GM19395 (cell line): ENCODE measurements at regions not wholly inside any gene's neighbourhood (a gene's known extent, or its start where the extent isn't known, plus 50 kb on each side); places are given as distances from the start of the nearest gene placed in this dataset.

Source experiments
- ATAC-seq: cut with Tn5 transposase; IDR thresholded peaks from one replicate; pipeline ENCODE4 v1.9.1; 2021; ENCODE audit warnings: mild to moderate bottlenecking, moderate library complexity; ENCODE audit not compliant: unreplicated experiment

DNA sequence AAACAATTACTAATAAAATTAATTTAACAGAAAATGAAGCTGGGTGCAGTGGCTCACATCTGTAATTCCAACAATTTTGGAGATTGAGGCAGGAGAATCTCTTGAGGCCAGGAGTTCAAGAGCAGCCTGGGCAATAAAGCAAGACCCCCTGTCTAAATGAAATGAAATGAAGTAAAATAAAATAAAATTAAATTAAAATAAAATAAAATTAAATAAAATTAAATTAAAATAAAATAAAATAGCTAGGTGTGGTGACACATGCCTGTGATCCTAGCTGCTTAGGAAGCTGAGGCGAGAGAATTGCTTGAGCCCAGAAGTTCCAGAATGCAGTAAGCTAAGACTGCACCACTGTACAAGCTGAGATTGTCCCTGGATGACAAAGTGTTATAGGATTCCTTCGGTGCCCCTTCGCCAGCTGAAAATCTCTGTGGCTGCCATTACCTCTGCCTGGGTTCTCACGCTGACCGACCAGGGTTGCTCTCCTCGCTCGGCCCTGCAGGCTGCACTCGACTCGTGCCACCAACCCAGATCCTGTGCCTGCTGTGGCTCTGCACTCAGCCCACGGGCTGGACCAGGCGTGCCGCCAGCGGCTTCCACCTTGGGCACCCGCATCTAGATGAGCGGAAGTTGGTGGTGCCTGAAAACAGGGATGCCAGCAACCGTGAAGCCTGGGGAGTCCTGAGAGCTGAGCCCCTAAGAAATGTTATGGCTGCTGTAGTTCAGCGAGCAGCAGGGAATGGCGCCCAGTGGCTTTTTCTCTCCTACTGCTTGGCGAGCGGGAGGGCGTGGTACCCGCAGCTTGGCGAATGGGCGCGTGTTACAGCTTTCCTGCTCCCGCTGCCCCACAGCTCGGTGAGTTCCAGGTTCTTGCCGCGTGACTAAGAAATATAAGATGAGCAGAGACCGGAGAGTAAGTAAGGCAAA, 539.2 kb upstream of the PCDH9 start:
- ATAC-seq: no peak

DNA sequence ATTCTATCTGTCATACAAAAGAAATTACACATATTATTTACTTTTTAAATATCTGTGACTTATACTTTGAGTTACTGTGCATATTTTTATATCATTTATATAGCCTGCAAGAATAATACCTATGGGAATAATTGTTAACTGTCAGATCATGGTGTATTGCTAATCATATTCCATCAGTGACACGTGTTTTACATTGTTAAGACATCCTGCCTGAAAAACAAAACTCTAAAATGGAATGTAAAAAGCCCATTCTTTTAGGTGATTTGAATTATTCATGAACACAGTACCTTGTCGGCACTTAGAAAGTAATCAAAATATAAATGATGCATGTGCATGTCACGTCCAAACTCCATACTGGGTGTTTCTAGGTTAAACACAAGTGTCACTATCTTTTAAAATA, 533.8 kb upstream of the PCDH9 start:
- no peak for ATAC-seq

DNA sequence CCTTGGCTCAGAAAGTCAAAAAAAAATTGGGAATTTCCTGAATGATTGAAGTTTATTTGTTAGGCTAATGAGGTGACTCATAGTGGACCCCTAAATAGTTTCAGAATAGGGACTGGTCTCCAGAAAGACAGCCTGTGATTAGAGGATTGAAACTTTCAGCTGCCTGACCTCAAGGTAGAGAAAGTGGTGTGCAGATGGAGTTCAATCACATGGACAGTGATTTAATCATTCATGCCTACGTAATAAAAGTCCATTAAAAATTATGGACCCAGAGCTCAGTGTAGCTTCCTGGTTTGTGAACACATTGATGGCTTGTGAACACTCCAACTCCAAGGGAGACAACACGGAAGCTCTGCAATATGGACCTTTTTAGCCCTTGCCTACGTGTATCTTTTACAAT, 533.2 kb upstream of the PCDH9 start:
- ATAC-seq: no peak

DNA sequence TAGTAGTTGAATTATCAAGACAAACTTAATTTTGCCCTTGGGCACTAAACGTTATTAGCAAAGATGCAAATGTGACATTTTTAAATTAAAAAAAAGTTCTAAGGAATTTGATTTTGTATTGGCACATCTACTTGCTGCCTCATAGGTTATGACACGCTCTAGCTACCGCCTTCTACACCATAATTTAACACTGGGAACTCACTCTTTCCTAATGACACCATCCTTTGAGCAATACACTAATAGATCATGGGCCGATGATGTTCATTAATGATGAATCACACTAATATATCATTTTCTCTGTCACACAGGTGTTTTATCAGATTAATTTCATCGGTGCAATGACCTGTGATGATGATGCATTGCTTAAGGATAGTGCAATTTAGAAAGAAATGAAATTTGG, 528.8 kb upstream of the PCDH9 start:
- no peak for ATAC-seq

DNA sequence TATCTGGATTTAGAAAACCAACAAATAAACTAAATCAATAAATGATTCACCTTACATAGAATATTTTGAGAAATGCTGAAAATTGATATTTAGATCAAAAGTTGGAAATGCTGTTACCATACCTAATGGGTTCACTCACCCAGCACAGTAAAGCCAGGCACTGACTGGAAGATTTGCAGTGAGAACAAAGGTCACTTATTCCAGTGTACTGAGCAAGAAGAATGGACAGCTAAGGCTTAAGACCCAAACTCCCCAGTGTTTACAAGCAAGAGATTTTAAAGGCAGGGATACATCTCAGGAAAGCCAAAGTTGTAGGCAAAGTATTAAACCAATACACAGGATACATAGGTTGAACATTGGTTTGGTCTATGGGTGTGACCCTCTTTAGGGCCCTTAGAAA, 523.9 kb upstream of the PCDH9 start:
- no peak for ATAC-seq

DNA sequence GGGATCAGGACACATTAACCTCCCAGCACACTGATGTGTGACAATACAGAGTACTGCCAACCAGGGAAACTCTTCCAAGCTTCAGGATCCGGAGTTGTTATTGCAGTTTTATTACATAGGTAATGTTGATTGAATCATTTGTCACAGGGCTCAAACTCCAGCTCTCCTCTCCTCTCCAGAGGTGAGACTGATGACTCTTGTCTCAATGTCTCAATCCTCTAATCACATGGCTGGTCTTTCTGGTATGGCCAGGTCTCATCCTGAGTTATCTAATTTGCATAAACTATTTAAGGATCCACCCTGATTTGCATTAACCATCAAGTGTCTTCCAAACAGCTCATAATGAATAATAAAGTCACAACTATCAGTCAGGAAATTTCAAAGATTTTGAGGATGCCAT, 522.6 kb upstream of the PCDH9 start:
- ATAC-seq: no peak

DNA sequence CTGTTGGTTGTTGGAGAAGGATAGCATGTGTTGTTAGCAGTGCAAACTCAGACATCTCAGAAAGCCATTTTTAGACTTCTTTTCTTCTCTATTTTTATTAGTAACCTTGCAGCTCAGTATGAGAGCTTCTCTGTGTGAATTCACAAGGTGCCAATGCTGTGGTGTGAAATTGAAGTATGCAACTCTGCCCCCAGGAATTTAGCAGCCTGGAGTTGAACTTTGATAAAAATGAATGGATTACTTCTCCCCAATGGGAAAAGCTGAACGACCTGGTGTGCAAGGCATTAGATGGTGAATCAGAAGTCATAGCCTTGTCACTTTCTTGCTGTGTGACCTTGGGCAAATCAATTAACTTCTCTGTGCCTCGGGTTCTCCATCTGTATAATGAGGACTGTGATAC, 512.3 kb upstream of the PCDH9 start:
- no peak for ATAC-seq

DNA sequence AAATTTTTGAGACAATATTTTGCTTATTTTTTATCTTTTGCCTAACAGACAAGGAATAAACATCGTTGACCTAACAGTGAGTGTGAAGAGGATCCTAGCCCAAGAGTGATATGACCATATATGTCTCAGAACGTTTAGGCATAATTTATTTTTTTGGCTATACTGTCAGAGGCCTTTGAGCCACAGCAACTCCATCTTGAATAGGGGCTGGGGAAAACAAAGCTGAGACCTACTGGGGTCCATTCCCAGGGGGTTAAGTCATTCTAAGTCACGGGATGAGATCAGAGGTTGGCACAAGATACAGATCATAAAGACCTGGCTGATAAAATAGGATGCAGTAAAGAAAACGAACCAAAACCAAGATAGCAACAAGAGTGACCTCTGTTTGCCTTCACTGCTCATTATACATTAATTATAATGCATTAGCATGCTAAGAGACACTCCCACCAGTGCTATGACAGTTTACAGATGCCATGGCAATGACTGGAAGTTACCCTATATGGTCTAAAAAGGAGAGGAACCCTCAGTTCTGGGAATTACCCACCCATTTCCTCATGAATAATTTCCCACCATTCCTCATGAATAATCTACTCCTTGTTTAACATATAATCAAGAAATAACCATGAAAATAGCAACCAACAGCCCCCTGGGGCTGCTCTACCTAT, 510.9 kb upstream of the PCDH9 start:
- ATAC-seq: no peak

DNA sequence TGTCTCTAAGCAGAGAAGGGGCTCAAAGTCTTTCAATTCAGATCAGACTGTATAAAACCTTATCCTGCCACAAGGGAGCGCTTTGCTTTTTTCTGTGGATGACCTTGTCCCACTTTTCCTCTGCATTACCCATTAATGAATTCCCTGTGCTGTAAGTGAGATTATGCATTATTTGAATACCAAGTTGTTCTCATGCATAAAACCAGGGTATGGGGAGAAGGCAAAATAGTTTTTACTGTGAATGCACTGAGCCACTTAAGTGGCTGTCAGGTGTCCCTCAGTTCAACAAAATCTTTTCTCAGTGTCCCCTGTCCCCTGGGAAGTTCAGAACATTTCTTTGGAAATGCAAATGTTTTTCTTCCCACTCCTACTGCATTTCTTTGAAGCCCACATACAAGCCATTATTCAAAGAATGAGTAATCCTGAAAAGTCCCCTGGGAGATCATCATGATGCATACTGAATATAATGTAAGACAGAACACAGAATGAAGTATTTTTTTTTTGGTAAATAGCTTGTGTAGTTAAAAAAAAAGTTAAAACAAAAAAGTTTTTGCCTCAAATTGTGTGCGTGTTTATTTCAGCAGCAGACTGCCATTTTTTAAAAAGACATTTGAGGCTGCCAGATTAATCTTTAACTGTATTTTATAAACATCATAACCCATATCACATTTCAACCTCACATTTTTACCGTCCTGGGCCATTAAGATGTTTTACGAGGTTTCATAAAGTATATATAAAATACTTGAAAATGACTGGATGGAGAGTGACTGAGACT, 506.7 kb upstream of the PCDH9 start:
- ATAC-seq: no peak

DNA sequence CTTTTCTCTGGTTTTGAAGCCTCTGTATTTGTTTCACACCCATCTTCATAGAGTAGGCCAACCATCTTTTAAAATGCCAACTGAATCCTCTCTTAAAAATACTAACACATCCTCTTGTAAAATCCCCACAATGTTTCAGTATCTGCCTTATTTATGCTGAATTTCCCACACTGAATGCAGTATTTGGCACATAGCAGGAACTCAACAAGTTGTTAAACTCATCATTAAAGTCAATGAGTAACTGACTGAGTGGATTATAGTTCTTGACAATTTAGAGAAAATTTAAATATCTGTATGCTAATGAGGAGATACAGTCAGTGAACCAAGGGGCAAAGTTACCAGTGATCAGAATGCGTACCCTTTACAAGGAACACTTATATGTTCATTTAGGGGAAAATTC, 505.5 kb upstream of the PCDH9 start:
- ATAC-seq: no peak

DNA sequence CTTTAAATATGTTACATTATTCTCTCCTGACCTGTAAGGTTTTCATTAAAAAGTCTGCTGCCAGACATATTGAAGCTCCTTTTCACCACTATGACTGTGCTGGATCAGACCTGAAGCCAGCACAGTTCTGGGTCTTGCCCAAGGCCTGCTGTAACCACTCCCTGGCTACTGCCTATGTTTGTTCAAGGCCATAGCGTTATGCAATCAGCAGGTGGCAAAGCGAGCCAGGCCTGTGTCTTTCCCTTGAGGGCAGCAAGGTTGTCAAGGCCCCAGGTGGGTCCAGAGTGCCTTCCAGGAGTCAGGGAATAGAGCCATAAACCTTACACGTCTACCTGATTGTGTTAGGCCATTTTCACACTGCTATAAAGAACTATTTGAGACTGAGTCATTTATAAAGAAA, 496.8 kb upstream of the PCDH9 start:
- ATAC-seq: no peak

DNA sequence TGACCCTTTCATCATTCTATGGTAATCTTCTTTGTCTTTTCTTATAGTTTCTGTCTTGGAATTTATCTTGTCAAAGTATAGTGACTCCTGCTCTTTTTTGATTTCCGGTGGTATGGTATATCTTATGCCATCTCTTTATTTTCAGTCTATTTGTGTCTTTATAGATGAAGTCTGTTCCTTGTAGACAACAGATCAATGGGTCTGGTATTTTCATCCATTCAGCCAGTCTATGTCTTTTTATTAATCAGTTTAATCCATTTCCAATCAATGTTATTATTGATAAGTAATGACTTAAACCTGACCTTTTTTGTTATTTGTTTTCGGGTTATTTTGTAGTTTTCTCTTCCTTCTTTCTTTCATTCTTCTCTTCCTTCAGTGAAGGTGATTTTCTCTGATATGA, 495.9 kb upstream of the PCDH9 start:
- ATAC-seq: no peak

DNA sequence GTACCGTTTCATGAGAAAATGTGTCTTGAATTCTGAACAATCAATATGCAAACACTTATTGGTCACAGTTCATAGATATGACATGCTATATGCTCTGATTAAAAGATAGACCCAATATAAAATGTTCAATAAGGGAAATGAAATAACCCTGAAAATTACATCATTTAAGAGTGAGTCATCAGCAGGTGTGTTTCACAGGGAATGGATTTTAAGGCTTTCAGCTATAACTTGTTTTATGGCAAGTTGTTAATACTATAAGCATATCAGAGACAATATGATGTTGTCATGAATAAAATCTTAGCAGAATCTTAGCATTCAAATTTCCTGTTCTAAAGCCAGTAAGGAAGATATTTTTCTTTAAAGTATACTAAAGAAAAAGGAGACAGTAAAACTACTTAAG, 483.4 kb upstream of the PCDH9 start:
- ATAC-seq: no peak

DNA sequence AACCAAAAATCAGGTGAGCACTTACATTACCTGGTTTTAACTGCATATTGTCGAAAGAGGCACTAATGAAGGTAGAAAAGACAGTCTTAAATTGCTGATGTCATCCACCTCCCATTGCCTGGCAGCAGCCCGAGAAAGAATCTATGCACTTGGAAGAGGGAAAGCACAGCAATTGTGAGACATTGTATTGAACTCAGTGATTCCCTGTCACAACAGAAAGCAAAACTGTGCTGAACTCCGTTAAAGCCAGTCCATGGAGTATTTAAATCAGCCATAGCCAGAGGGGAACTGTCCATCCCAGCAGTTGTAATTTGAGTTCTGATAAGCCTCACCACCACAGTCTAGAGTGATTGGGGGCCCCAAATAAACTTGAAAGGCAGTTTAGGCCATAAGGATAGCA, 466.6 kb upstream of the PCDH9 start:
- no peak for ATAC-seq

DNA sequence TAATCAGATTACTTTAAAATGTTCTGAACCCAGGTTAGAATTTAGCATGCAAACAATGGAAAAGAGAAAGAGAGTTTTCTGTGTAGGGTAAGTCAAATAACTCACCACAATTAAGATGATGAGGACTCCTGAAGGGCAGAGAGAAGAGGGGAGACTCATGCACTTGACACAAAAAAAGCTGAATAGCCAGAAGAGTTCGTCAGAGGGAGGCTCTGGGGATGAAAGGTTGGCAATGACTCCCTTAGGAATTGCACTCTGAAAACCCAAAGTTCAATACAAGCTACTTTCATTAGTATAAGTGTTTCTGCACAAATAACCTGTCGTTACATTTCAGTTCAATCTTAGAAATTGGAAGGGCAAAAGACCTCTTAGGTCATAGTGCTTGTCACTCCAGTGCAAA, 434.4 kb upstream of the PCDH9 start:
- ATAC-seq: no peak

DNA sequence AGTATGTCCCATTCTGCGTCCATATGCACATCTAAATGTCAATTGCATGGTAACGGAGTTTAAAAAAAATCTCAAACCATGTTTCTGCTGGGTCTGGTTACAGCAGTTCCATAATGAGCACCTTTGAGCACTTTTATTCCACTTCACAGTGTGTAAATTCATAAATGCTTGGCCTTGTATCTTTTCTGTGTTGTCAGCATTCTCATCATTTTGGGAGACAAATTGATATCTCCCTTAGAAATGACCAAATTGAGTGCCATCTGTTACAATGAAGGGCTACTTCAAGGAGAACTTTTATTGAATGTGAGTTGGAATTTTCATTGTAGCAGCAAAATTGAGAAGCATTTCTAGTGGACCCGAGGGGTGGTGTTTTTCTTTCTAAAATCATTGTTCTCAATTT, 432.9 kb upstream of the PCDH9 start:
- ATAC-seq: no peak

DNA sequence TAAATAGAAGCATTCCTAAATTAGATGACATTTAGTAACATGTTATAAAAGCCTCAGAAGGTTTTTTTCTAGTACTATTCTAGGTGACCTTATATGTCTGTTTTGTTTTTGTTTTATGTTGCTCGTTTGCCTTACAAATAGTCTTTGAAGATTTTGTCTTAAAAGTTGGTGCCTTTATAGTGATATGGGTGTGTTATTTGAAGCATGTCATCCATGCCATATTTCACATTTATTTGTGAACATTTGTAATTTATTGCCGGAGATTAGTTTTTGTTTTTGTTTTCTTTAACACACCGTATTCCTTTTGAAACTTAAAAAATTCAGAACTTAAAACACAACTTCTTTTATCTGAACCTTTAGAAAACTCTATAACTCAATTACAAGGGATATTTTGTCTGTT, 422.8 kb upstream of the PCDH9 start:
- ATAC-seq: no peak

DNA sequence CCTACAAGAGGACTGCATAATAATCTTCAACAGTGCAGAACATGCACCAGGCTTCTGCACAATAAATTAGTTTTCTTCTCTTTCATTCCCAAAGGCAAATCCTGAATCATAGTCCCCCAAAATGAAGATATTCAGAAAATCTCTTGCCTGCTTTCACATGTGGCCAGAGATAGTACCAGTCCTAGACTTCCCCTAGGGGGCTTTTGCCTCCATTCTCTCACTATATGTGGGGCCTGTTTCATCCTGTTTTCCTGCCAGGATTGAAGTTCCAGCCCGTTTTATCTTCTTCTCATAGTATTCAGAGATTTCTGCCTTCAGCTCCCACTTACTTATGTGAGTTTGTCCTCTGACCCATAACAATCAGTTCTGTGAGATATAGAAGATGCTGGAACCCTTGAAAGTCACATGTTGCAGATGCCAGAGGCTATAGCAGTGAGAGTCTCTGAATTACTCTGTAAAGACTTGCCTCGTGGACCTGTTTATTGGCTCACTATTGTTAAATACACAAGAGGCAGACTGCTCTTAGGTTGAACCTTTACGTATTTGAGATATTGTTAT, 421.9 kb upstream of the PCDH9 start:
- no peak for ATAC-seq

DNA sequence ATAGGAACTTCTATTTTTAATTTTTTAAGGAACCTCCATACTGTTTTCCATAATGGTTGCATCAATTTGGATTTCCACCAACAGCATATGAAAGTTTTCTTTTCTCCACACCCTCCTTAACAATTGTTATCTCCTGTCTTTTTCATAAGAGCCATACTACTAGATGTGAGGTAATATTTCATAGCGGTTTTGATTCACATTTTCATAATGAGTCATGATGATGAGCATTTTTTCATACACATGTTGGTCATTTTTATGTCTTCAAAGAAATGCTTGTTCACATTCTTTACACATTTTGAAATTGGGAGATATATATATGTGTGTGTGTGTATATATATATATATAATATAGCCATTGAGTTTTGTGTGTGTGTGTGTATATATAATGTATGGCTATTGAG, 420.3 kb upstream of the PCDH9 start:
- no peak for ATAC-seq

DNA sequence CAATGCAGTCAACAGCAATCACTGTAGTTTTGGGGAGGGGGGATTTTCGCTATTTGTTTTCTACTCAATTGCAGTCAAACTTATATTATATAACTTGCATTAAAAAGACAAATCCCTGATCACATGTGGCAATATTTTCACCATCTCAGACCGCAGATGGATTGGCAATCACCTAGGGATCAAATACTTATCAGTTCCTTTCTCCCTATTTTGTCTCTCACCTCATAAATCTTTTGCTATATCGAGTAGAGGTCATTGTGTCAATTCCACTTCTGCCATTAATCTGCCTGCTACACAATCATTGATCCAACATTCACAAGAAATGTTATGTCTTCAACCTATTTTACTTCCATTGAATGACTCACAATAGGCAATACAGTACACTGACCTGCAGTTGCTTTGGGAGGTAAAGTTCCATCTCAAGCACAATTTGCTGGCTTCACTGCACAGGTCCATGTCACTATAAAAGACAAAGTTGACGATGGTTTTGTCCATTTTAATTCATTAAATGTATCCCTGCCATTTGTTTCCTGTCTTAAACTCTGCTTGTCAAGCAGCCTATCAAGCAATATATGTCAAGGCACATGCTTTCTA, 415.8 kb upstream of the PCDH9 start:
- no peak for ATAC-seq

DNA sequence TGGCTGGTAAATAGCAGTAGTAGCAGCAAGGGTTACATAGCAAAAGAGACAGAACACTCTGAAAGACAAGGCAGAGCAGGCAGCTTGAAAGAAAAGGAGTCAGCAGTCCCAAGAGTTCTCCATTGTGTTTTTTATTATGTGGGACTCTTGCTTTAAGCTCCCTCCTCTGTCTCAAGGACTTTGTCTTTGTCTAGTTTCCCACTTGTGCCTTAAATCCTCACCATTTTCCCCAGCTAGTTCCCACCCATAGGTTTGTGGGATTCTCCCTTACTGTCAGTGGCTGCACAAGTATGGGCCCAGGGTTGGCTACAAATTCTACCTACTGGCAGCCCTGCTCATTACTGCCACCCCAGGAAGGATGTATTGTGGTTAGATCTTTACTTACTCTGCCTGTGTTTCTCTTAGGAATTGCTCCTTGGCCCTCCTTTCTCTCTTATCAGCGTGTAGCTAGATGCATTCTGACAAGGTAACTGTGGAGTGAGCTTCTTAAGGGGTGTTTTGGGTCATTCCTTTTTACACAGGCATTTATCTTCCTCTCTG, 413.4 kb upstream of the PCDH9 start:
- ATAC-seq: no peak
